Stomach (tissue), 8 donors: ENCODE measurements at regions not wholly inside any gene's neighbourhood (a gene's known extent, or its start where the extent isn't known, plus 50 kb on each side); places are given as distances from the start of the nearest gene placed in this dataset.

Source experiments
- DNase-seq, 2 donors: peaks; one replicate each; pipeline versions ENCODE4 v3.0.0 to v3.0.0-alpha.2; 2013 to 2019
- H3K27ac ChIP-seq, 5 donors: fragments of 200-600 bp in 4 of 5; sonication (generic) in 4 of 5; one replicate each; pipeline ENCODE4 v1.5.1; 2013 to 2019; ENCODE audit warnings: mild to moderate bottlenecking in 1 of 5, moderate library complexity in 1 of 5
- H3K27me3 ChIP-seq, 3 donors: fragments of 200-600 bp; sonication (generic); one replicate each; pipeline ENCODE4 v1.5.1; 2017 to 2019; ENCODE audit warnings: mixed run types in 1 of 3
- H3K36me3 ChIP-seq, 4 donors: fragments of 200-600 bp; sonication (generic); 1 replicate in 3 of 4; 2 replicates in 1 of 4; pipeline ENCODE4 v1.5.1; 2016 to 2019
- H3K4me1 ChIP-seq, 4 donors: fragments of 200-600 bp; sonication (generic); one replicate each; pipeline ENCODE4 v1.5.1; 2016 to 2019
- H3K4me3 ChIP-seq, 4 donors: fragments of 200-600 bp; sonication (generic) in 3 of 4; one replicate each; pipeline ENCODE4 v1.5.1; 2016 to 2019; ENCODE audit warnings: mild to moderate bottlenecking in 1 of 4
- H3K9me3 ChIP-seq, 4 donors: fragments of 200-600 bp; sonication (generic); one replicate each; pipeline ENCODE4 v1.5.1; 2016 to 2019
- EP300 ChIP-seq: sonication (generic); formaldehyde crosslinking; IDR thresholded peaks from one replicate; pipeline ENCODE4 v1.6.1; 2017; ENCODE audit warnings: antibody characterized with exemption
- POLR2A ChIP-seq, 4 donors: fragments of 450-650 bp; IDR thresholded peaks; one replicate each; pipeline ENCODE4 v1.6.1; 2016; ENCODE audit warnings: antibody characterized with exemption in 4 of 4, control low read depth in 2 of 4, mild to moderate bottlenecking in 1 of 4, moderate library complexity in 1 of 4
- POLR2AphosphoS5 ChIP-seq, 3 donors: sonication (generic); formaldehyde crosslinking; IDR thresholded peaks; one replicate each; pipeline ENCODE4 v1.6.1; 2016; ENCODE audit warnings: antibody characterized with exemption in 3 of 3
- WGBS, 5 donors: extraction: QIAGEN DNeasy Blood & Tissue Kit in 3 of 5; methylation state at CpG; one replicate each; pipeline versions ENCODE4 v1.1.5 to v1.1.7; 2013 to 2018; 5-methylcytosine and 5-hydroxymethylcytosine counted together
- intact Hi-C: fragments of 100-400 bp; cut with DNase I; formaldehyde crosslinking; loops from one replicate; pipeline ENCODE4 v1.15.1; 2023; ENCODE audit warnings: low total_unique reads
- TF ChIP-seq, protein P1 (sequence below), 7 experiments: fragments of 450-650 bp in 4 of 7; fragments of 200-600 bp in 3 of 7; sonication (generic) in 3 of 7; IDR thresholded peaks; one replicate each; pipeline ENCODE4 v1.5.1; 2016 to 2019; ENCODE audit warnings: antibody characterized with exemption in 7 of 7, control low read depth in 2 of 7, mild to moderate bottlenecking in 1 of 7
- donor health status: healthy with polysubstance abuse.
- donor health status: Bipolar disorder and iron deficiency.
- donor health status: healthy.

DNA sequence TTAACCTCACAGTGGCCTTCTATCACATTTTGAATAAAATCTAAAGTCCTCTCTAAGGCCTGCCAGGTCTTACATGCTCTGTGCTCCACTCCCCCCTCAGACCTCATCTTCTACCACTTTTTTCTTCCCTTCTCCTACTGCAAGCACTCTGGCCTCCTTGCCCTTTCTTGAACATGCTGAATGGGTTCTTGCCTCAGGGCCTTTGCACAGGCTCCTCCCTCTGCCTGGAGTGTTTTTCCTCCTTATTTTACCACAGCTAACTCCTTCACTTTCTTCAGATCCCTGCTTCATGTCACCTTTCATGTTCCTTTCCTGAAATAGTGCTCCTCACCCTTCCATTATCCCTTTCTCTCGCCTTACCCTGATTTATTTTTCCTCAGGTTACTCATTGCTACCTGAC, 97.9 kb upstream of the FOXP4 start:
- no peaks in the 10 kb centered on the region for H3K9me3 ChIP-seq
- TF ChIP-seq POLR2AphosphoS5 (IDR thresholded peaks at IDR 0.05) (no peak), EP300 (no peak), POLR2A (IDR thresholded peaks at IDR 0.05) (no peak)
- TF ChIP-seq, protein P1, sequence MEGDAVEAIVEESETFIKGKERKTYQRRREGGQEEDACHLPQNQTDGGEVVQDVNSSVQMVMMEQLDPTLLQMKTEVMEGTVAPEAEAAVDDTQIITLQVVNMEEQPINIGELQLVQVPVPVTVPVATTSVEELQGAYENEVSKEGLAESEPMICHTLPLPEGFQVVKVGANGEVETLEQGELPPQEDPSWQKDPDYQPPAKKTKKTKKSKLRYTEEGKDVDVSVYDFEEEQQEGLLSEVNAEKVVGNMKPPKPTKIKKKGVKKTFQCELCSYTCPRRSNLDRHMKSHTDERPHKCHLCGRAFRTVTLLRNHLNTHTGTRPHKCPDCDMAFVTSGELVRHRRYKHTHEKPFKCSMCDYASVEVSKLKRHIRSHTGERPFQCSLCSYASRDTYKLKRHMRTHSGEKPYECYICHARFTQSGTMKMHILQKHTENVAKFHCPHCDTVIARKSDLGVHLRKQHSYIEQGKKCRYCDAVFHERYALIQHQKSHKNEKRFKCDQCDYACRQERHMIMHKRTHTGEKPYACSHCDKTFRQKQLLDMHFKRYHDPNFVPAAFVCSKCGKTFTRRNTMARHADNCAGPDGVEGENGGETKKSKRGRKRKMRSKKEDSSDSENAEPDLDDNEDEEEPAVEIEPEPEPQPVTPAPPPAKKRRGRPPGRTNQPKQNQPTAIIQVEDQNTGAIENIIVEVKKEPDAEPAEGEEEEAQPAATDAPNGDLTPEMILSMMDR (IDR thresholded peaks at IDR 0.05) = no peak
- H3K27ac ChIP-seq = peak overlapping the region in 3 of 5 donors; percentile 59 to 80 (median 72)
- H3K27me3 ChIP-seq = peaks cover 0 to 3% (median 0%) of the 10 kb centered on the region in 3 donors
- DNase-seq = no peak
- intact Hi-C loops = no loop called here
- peaks cover 54 to 87% (median 65%) of the 10 kb centered on the region in 4 donors for H3K4me1 ChIP-seq
- no peak overlapping the region for H3K4me3 ChIP-seq
- no peaks in the 10 kb centered on the region for H3K36me3 ChIP-seq
- 90 to 100% (median 96%) methylated on average over 1 of the region's 1 CpG for WGBS, 5 donors

DNA sequence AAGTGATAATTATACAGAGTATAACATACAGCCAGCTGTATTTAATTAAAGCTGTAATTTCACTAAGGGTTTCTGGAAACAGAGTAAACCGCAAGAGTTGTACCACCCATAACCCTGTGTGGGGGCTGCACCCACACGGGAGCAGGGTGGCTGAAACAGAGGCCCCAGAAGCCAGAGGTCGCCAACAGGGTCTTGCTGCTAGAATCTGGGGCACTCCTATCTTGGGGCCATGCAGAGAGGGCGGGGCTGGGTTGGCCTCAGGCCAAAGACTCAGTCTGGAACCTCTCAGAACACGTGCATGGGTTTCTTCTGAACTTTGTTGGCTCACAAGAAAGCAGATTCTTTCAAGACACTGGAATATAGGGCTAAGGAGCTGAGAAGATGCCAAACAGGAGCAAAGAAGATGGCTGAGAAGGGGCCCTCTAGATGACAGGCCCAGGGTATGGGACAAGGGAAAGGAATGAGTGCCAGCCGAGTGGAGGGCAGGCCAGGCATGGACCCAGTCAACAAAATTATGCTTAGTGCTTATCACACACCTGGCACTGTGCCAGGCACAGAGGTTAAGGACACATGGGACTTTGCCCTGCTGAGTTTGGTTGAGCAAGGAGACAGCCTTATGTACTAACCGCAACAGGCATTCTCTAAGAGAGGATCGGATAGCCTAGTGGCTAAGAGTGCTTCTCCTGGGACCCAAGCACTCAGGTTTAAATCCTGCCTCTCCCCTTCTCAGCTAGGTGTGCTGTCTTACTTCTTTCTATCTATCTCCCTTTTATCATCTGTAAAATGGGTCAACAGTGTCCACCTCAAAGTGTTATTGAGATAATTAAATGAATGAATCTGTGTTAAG, 96.6 kb upstream of the FOXP4 start:
- H3K27me3 ChIP-seq = no peaks in the 10 kb centered on the region
- 23 to 38% (median 26%) methylated on average over 8 of the region's 8 CpGs for WGBS, 5 donors
- H3K9me3 ChIP-seq = no peaks in the 10 kb centered on the region
- H3K4me3 ChIP-seq = no peak overlapping the region
- intact Hi-C loops = no loop called here
- DNase-seq = peak; percentile 93 to 95
- H3K4me1 ChIP-seq = peaks cover 46 to 80% (median 60%) of the 10 kb centered on the region in 4 donors
- H3K36me3 ChIP-seq = no peaks in the 10 kb centered on the region
- H3K27ac ChIP-seq = peak overlapping the region; percentile 56 to 80 (median 72)
- TF ChIP-seq POLR2AphosphoS5 (IDR thresholded peaks at IDR 0.05) = peak in 2 of 3 donors; percentile 76 to 78
- TF ChIP-seq, protein P1 (IDR thresholded peaks at IDR 0.05) = no peak

DNA sequence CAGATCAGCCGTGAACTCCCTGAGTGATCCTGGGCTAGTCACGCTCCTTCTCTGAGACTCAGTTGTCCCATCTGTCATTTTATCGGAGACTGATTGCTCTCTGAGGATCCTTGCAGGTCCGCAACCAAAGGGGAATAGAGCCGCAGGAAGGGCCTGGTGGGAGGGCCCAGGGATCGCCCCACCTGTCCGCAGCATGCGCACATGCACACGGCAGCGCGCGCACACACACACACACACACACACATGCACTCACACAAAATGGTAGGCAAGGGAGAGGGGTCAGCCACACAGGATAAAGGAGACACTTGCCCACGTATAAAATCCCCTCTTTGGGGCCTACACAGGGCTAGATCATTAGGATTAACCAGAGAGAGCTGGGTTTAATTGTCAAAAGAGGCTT, 95.6 kb upstream of the FOXP4 start:
- WGBS, 5 donors = 82 to 91% (median 86%) methylated on average over 13 of the region's 13 CpGs
- no peaks in the 10 kb centered on the region for H3K36me3 ChIP-seq
- no peaks in the 10 kb centered on the region for H3K27me3 ChIP-seq
- no peak for TF ChIP-seq EP300
- no peak for TF ChIP-seq POLR2AphosphoS5 (IDR thresholded peaks at IDR 0.05)
- TF ChIP-seq POLR2A (IDR thresholded peaks at IDR 0.05) = no peak
- TF ChIP-seq, protein P1 (IDR thresholded peaks at IDR 0.05) = no peak
- DNase-seq = no peak
- no peaks in the 10 kb centered on the region for H3K9me3 ChIP-seq
- no peak overlapping the region for H3K4me3 ChIP-seq
- H3K4me1 ChIP-seq = peaks cover 49 to 79% (median 58%) of the 10 kb centered on the region in 4 donors
- intact Hi-C loops = no loop called here
- peak overlapping the region; percentile 25 to 80 (median 59) for H3K27ac ChIP-seq

DNA sequence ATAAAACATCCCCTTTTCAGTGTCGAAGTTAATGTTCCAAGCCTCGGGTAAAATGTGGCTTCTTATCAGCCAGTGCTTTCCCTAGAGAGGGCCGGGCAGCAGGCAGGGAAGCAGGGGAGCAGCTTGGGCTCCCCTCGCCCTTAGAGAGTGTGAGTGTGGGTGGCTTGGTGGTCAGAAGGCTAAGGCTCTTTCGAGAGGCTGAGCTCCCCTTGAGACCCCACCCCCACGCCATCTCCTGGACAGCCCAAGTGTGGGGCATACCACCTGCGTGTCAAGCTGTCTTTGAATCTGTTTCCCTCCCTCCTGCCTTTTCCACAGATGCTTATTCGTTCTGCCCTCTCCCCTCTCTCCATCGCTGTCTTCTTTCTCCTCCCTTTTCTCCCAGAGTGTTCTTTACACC, 95.1 kb upstream of the FOXP4 start:
- peak; percentile 55 to 77 for DNase-seq
- H3K4me3 ChIP-seq = no peak overlapping the region
- peaks cover 53 to 79% (median 62%) of the 10 kb centered on the region in 4 donors for H3K4me1 ChIP-seq
- H3K27ac ChIP-seq = peak overlapping the region; percentile 6 to 80 (median 59)
- 26 to 47% (median 34%) methylated on average over 9 of the region's 9 CpGs for WGBS, 5 donors
- intact Hi-C loops = no loop called here
- no peaks in the 10 kb centered on the region for H3K36me3 ChIP-seq
- no peaks in the 10 kb centered on the region for H3K27me3 ChIP-seq
- TF ChIP-seq POLR2AphosphoS5 (IDR thresholded peaks at IDR 0.05) (no peak), POLR2A (IDR thresholded peaks at IDR 0.05) (no peak), EP300 (no peak)
- TF ChIP-seq, protein P1 (IDR thresholded peaks at IDR 0.05) = no peak
- H3K9me3 ChIP-seq = no peaks in the 10 kb centered on the region
